ENCODE measurements at regions not wholly inside any gene's neighbourhood (a gene's known extent, or its start where the extent isn't known, plus 50 kb on each side); places are given as distances from the start of the nearest gene placed in this dataset.

GRCh38 chr1:117678246-117678977 lies 72.6 kb downstream of the TENT5C start:
- no peak overlapping the region for H3K4me3 Mint-ChIP-seq (ENCODE audit: low read depth)
- no peak overlapping the region for H3K27ac Mint-ChIP-seq
- peaks cover 16% of the 10 kb centered on the region for H3K4me1 Mint-ChIP-seq (ENCODE audit: low read depth)
- H3K9me3 Mint-ChIP-seq: no peaks in the 10 kb centered on the region
- DNase-seq (ENCODE audit: low spot score): no peak
- peaks cover 4% of the 10 kb centered on the region for H3K27me3 Mint-ChIP-seq (ENCODE audit: low read depth)
- intact Hi-C loops (cut with micrococcal nuclease): no loop called here
- no peaks in the 10 kb centered on the region for H3K36me3 Mint-ChIP-seq (ENCODE audit: low read depth)

- Mint-ChIP-seq H3K9me3 (no peaks in the 10 kb centered on the region), H3K4me3 (ENCODE audit: low read depth) (no peak overlapping the region), H3K36me3 (ENCODE audit: low read depth) (no peaks in the 10 kb centered on the region), H3K4me1 (ENCODE audit: low read depth) (peaks cover 8% of the 10 kb centered on the region), H3K27ac (no peak overlapping the region), H3K27me3 (ENCODE audit: low read depth) (peaks cover 7% of the 10 kb centered on the region)
- no peak for DNase-seq (ENCODE audit: low spot score)
- intact Hi-C loops (cut with micrococcal nuclease): no loop called here
Observed at GRCh38 chr1:117679299-117679698, 73.5 kb downstream of the TENT5C start.

GRCh38 chr1:117679868-117680267 lies 74.0 kb downstream of the TENT5C start:
- H3K36me3 Mint-ChIP-seq (ENCODE audit: low read depth): no peaks in the 10 kb centered on the region
- H3K27ac Mint-ChIP-seq: no peak overlapping the region
- no peak overlapping the region for H3K4me3 Mint-ChIP-seq (ENCODE audit: low read depth)
- H3K27me3 Mint-ChIP-seq (ENCODE audit: low read depth): peaks cover 7% of the 10 kb centered on the region
- DNase-seq (ENCODE audit: low spot score): no peak
- intact Hi-C loops (cut with micrococcal nuclease): no loop called here
- H3K4me1 Mint-ChIP-seq (ENCODE audit: low read depth): peaks cover 3% of the 10 kb centered on the region
- H3K9me3 Mint-ChIP-seq: no peaks in the 10 kb centered on the region

GRCh38 chr1:117680316-117681002 lies 74.6 kb downstream of the TENT5C start:
- no peak for DNase-seq (ENCODE audit: low spot score)
- intact Hi-C loops (cut with micrococcal nuclease): no loop called here
- H3K9me3 Mint-ChIP-seq: no peaks in the 10 kb centered on the region
- H3K36me3 Mint-ChIP-seq (ENCODE audit: low read depth): no peaks in the 10 kb centered on the region
- H3K27ac Mint-ChIP-seq: no peak overlapping the region
- no peak overlapping the region for H3K4me3 Mint-ChIP-seq (ENCODE audit: low read depth)
- H3K4me1 Mint-ChIP-seq (ENCODE audit: low read depth): peaks cover 3% of the 10 kb centered on the region
- peaks cover 7% of the 10 kb centered on the region for H3K27me3 Mint-ChIP-seq (ENCODE audit: low read depth)

- Mint-ChIP-seq H3K4me1 (ENCODE audit: low read depth) (peaks cover 3% of the 10 kb centered on the region), H3K4me3 (ENCODE audit: low read depth) (no peak overlapping the region), H3K9me3 (no peaks in the 10 kb centered on the region), H3K36me3 (ENCODE audit: low read depth) (no peaks in the 10 kb centered on the region), H3K27ac (no peak overlapping the region), H3K27me3 (ENCODE audit: low read depth) (peaks cover 7% of the 10 kb centered on the region)
- no peak for DNase-seq (ENCODE audit: low spot score)
- intact Hi-C loops (cut with micrococcal nuclease): no loop called here
Observed at GRCh38 chr1:117681093-117681900, 75.4 kb downstream of the TENT5C start.

- Mint-ChIP-seq H3K9me3 (no peaks in the 10 kb centered on the region), H3K27ac (no peak overlapping the region), H3K36me3 (ENCODE audit: low read depth) (no peaks in the 10 kb centered on the region), H3K4me3 (ENCODE audit: low read depth) (no peak overlapping the region), H3K4me1 (ENCODE audit: low read depth) (peaks cover 3% of the 10 kb centered on the region), H3K27me3 (ENCODE audit: low read depth) (peaks cover 11% of the 10 kb centered on the region)
- DNase-seq (ENCODE audit: low spot score): no peak
- intact Hi-C loops (cut with micrococcal nuclease): no loop called here
Observed at GRCh38 chr1:117681901-117682250, 76.0 kb downstream of the TENT5C start.

- intact Hi-C loops (cut with micrococcal nuclease): no loop called here
- Mint-ChIP-seq H3K36me3 (ENCODE audit: low read depth) (no peaks in the 10 kb centered on the region), H3K4me3 (ENCODE audit: low read depth) (no peak overlapping the region), H3K27ac (no peak overlapping the region), H3K27me3 (ENCODE audit: low read depth) (peaks cover 13% of the 10 kb centered on the region), H3K9me3 (no peaks in the 10 kb centered on the region), H3K4me1 (ENCODE audit: low read depth) (peaks cover 3% of the 10 kb centered on the region)
- DNase-seq (ENCODE audit: low spot score): no peak
Observed at GRCh38 chr1:117682372-117682771, 76.5 kb downstream of the TENT5C start.

- no peak overlapping the region for H3K27ac Mint-ChIP-seq
- H3K27me3 Mint-ChIP-seq (ENCODE audit: low read depth): peaks cover 10% of the 10 kb centered on the region
- H3K4me3 Mint-ChIP-seq (ENCODE audit: low read depth): no peak overlapping the region
- H3K4me1 Mint-ChIP-seq (ENCODE audit: low read depth): peaks cover 3% of the 10 kb centered on the region
- no peak for DNase-seq (ENCODE audit: low spot score)
- no peaks in the 10 kb centered on the region for H3K36me3 Mint-ChIP-seq (ENCODE audit: low read depth)
- H3K9me3 Mint-ChIP-seq: no peaks in the 10 kb centered on the region
- intact Hi-C loops (cut with micrococcal nuclease): no loop called here
Observed at GRCh38 chr1:117683571-117684285, 77.9 kb downstream of the TENT5C start.

- no peak overlapping the region for H3K27ac Mint-ChIP-seq
- H3K9me3 Mint-ChIP-seq: no peaks in the 10 kb centered on the region
- peaks cover 26% of the 10 kb centered on the region for H3K27me3 Mint-ChIP-seq (ENCODE audit: low read depth)
- DNase-seq (ENCODE audit: low spot score): no peak
- intact Hi-C loops (cut with micrococcal nuclease): no loop called here
- H3K36me3 Mint-ChIP-seq (ENCODE audit: low read depth): no peaks in the 10 kb centered on the region
- no peak overlapping the region for H3K4me3 Mint-ChIP-seq (ENCODE audit: low read depth)
- peaks cover 3% of the 10 kb centered on the region for H3K4me1 Mint-ChIP-seq (ENCODE audit: low read depth)
Observed at GRCh38 chr1:117685936-117686806, 80.3 kb downstream of the TENT5C start.

- Mint-ChIP-seq H3K9me3 (no peaks in the 10 kb centered on the region), H3K27me3 (ENCODE audit: low read depth) (peaks cover 27% of the 10 kb centered on the region), H3K36me3 (ENCODE audit: low read depth) (no peaks in the 10 kb centered on the region), H3K4me3 (ENCODE audit: low read depth) (no peak overlapping the region), H3K27ac (no peak overlapping the region), H3K4me1 (ENCODE audit: low read depth) (peaks cover 1% of the 10 kb centered on the region)
- intact Hi-C loops (cut with micrococcal nuclease): no loop called here
- no peak for DNase-seq (ENCODE audit: low spot score)
Observed at GRCh38 chr1:117686907-117687306, 81.1 kb downstream of the TENT5C start.

- H3K4me3 Mint-ChIP-seq (ENCODE audit: low read depth): no peak overlapping the region
- no peak for DNase-seq (ENCODE audit: low spot score)
- no peaks in the 10 kb centered on the region for H3K36me3 Mint-ChIP-seq (ENCODE audit: low read depth)
- intact Hi-C loops (cut with micrococcal nuclease): no loop called here
- H3K9me3 Mint-ChIP-seq: no peaks in the 10 kb centered on the region
- no peak overlapping the region for H3K27ac Mint-ChIP-seq
- peaks cover 32% of the 10 kb centered on the region for H3K27me3 Mint-ChIP-seq (ENCODE audit: low read depth)
- H3K4me1 Mint-ChIP-seq (ENCODE audit: low read depth): no peaks in the 10 kb centered on the region
Observed at GRCh38 chr1:117689997-117690625, 84.3 kb downstream of the TENT5C start.
